ENCODE measurements at regions not wholly inside any gene's neighbourhood (a gene's known extent, or its start where the extent isn't known, plus 50 kb on each side); places are given as distances from the start of the nearest gene placed in this dataset.

- no peak for TF ChIP-seq CTCF (IDR thresholded peaks at IDR 0.05; ENCODE audit: low read depth, low read length)
Observed at GRCh38 chr6:11294228-11294627, 61.8 kb upstream of the NEDD9 start.

GRCh38 chr6:11292594-11293236, 60.2 kb upstream of the NEDD9 start:
- no peak for TF ChIP-seq CTCF (IDR thresholded peaks at IDR 0.05; ENCODE audit: low read depth, low read length)
- no peak for DNase-seq (ENCODE audit: extremely low read depth, low read depth)

More at GRCh38 chr6:11294228-11294627, 61.8 kb upstream of the NEDD9 start:
- DNase-seq (ENCODE audit: extremely low read depth, low read depth): no peak

GRCh38 chr6:11292091-11292490, 59.6 kb upstream of the NEDD9 start:
- no peak for TF ChIP-seq CTCF (IDR thresholded peaks at IDR 0.05; ENCODE audit: low read depth, low read length)
- DNase-seq (ENCODE audit: extremely low read depth, low read depth): no peak

GRCh38 chr6:11291582-11291981, 59.1 kb upstream of the NEDD9 start:
- DNase-seq (ENCODE audit: extremely low read depth, low read depth): no peak
- no peak for TF ChIP-seq CTCF (IDR thresholded peaks at IDR 0.05; ENCODE audit: low read depth, low read length)

- DNase-seq (ENCODE audit: extremely low read depth, low read depth): no peak
Observed at GRCh38 chr6:11290027-11290426, 57.6 kb upstream of the NEDD9 start.

GRCh38 chr6:11288065-11288464, 55.6 kb upstream of the NEDD9 start:
- no peak for DNase-seq (ENCODE audit: extremely low read depth, low read depth)
- TF ChIP-seq CTCF (IDR thresholded peaks at IDR 0.05; ENCODE audit: low read depth, low read length): no peak

More at GRCh38 chr6:11290027-11290426, 57.6 kb upstream of the NEDD9 start:
- TF ChIP-seq CTCF (IDR thresholded peaks at IDR 0.05; ENCODE audit: low read depth, low read length): no peak

GRCh38 chr6:11284996-11285395, 52.5 kb upstream of the NEDD9 start:
- DNase-seq (ENCODE audit: extremely low read depth, low read depth): no peak
- no peak for TF ChIP-seq CTCF (IDR thresholded peaks at IDR 0.05; ENCODE audit: low read depth, low read length)

Data from AG09319 (cell line).